ENCODE measurements at regions not wholly inside any gene's neighbourhood (a gene's known extent, or its start where the extent isn't known, plus 50 kb on each side); places are given as distances from the start of the nearest gene placed in this dataset.

DNA sequence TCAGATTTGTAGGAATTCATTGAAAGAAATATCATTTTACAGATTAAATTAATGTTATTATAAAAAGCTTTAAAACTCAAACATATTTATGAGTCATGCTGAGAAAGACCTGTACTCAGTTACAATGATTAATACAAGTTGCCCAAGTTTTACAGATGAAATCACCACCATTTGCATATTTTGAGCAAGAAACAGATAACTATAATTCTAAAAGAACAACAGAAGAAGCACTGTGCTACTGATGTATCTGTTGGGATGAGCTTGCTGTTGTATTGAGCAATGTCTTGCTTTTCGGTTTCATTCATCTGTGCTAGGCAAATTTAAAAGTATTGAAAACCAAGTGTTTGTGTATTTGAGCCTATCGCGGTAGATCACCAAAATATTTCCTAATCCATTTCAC lies 1589.1 kb upstream of the ZEB2 start:
- DNase-seq (ENCODE audit: low read depth, low spot score): no peak

DNA sequence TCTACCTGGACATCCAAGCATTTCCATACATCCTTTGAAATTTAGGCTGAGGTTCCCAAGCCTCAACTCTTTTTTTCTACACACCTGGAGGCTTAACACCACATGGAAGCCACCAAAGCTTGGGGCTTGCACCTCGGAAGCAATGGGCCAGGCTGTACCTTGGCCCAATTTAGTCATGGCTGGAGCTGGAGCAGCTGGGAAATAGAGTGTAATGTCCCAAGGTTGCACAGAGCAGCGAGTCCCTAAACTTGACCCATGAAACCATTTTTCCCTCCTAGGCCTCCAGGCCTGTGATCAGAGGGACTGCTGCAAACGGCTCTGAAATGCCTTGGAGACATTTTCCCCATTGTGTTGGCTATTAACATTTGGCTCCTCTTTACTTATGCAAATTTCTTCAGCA lies 1574.3 kb upstream of the ZEB2 start:
- no peak for DNase-seq (ENCODE audit: low read depth, low spot score)

DNA sequence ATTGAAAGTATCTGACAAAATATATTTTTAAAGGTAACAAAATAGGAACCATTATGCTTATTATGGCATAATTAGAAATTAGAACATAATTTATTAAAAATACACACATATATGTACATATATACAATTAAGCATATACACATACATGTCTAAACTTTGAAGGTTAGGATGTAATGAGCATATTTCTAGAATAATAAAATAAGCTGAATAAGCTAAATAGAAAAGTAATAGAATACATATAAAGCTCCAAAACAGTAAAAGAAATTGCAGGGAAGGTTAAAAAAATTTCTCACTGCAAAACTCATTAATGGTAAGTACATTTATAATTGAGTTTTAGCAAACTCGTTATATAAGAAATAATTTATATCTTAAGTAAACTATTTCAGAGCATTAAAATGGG lies 1561.5 kb upstream of the ZEB2 start:
- DNase-seq (ENCODE audit: low read depth, low spot score): no peak

DNA sequence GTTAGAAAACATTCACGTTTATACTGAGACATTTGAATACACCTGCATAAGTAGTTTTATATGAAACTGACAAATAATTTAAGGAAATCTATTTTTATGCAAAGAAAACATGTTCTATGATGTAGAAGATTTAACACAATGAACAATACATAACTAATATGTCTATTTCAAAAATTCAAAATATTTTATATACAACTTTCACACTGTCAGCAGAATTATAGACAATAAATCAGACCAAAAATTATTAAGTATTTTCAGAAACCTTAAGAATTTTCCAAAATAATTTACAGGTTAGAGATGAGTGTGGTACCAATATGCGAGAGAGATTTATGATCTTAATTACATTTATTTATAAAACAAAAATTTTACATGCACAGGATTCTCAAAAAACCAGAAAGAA lies 1561.0 kb upstream of the ZEB2 start:
- no peak for DNase-seq (ENCODE audit: low read depth, low spot score)

DNA sequence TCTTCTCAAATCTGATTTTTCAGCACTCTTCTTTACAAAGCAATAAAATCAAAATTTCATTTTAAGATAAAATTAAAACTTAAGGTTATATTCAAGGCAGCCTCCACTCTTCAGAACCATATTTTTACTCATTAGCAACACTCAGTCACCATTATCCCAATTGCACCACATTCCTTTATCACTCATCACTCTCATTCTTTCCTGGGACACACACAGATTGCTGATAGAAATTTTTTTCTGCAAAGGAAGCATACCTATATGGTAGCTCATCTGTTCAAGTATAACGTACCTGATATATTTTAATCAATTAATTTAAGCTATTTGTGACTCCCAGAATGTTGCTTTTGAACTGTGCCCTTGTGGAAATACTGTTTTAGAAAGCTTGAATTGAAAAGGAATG lies 1559.3 kb upstream of the ZEB2 start:
- DNase-seq (ENCODE audit: low read depth, low spot score): no peak

DNA sequence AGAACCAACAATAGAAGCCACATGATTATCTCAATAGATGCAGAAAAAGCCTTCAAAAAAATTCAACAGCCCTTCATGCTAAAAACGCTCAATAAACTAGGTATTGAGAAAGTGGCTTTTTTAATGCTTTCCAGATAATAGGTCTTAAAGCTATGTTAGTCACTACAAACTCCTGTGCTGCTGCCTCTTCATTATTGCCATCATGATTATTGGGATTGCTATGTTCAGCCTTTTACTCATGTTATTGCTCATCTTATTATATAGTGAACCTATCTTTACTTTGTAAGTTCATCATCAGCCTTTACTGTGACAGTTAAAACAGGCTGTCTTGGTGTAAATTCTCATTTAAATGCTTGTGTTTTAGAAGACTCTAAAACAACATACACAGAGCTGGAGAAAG lies 1557.2 kb upstream of the ZEB2 start:
- no peak for DNase-seq (ENCODE audit: low read depth, low spot score)

DNA sequence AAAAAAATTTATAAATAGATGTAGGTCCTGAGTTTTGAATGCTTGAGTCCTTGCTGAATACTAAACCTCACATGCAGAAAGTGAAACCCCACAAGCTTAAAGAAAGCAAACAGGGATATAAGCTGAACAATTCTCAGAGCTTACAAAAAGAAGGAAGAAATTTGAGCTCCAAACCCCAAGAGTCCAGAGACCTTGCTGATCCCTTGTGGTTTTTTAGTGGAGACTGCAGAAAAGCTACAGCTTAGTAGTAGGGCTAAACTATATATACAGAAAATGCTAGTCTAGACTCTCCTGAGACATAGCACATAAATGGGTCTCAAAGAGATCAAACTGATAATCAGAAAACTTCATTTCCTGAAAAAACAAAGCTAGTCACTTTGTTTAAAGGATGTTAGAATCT lies 1548.1 kb upstream of the ZEB2 start:
- no peak for DNase-seq (ENCODE audit: low read depth, low spot score)

DNA sequence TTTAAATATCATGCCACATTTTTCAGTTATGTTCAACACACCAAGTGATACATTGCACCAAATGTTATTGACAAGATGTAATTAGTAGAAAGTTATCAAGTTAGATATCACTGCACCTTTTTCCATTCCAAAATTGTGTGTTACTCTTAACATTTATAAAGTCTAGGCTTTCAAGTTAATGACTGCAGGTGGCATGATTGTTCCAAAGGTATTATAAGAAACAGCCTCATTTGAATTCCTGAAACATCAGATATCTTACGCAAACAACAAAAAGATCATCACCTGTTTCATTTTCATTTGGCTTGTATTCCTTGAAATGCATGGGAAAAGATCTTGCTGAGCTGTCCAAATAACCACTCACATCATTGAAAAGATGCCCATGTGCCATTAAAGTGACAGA lies 1528.2 kb upstream of the ZEB2 start:
- DNase-seq (ENCODE audit: low read depth, low spot score): no peak

DNA sequence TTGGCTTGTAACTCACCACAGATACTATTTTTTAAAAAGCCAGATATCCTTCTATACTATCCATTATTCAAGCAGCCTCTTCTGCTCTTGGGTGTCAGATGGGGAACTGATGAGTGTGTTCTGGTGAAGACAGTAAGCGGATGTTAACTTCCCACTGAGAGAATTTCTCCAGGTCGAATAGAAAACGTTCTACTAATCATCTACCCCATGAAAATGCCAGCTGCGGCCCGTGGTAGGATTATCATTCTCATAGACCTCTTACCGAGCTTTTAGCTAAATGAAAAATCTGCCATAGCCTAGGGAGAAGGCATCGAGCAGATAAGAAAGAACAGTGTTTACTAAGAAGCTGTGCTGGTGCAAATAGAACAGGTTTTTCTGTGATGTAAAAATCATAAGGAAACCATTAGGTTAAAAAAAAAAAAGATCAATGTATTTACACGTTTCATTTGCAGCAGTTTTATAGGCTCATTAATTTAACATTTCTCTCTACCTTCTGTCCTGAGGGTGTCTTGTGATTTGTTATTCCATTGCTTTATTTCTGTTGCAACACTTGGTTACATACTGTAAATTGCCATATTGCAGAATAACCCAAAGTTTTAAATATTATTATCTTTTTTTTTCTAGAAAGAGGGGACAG lies 1521.5 kb upstream of the ZEB2 start:
- no peak for DNase-seq (ENCODE audit: low read depth, low spot score)

DNA sequence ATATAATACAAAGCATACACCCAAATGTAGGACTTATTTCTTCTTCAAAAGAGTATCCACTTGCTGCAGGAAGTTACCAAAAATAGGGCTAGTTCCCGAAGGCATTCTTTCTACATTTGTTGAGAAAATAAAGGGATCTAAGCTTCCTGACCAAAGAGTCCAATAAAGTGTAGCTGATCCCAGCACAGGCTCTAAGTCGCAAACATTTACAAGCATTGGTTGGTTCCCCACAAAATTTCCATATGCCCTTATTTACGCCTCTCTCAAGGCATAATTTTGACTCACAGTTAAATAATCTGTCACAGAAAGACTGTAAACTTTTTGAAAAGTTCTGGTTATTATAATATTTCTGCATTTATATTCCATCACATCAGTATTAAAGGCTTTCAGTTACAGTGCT lies 1520.1 kb upstream of the ZEB2 start:
- no peak for DNase-seq (ENCODE audit: low read depth, low spot score)

DNA sequence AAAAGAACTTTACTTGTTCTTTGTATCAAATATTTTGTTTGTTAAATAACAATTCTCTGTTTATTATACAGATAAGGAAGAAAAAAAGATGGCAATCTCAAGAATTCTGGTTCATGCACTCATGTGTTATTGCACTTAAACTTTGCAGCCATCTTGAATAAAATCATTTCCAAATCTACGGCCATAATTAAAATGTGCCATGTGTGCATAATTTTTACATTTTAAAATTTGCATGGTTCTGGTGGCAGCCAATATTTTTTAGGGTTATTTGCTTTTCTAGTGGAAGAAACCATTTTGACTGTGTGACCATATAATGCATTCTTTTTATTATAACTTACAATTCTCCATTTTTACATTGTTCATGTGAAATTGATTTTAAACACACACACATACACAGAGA lies 1518.1 kb upstream of the ZEB2 start:
- no peak for DNase-seq (ENCODE audit: low read depth, low spot score)

DNA sequence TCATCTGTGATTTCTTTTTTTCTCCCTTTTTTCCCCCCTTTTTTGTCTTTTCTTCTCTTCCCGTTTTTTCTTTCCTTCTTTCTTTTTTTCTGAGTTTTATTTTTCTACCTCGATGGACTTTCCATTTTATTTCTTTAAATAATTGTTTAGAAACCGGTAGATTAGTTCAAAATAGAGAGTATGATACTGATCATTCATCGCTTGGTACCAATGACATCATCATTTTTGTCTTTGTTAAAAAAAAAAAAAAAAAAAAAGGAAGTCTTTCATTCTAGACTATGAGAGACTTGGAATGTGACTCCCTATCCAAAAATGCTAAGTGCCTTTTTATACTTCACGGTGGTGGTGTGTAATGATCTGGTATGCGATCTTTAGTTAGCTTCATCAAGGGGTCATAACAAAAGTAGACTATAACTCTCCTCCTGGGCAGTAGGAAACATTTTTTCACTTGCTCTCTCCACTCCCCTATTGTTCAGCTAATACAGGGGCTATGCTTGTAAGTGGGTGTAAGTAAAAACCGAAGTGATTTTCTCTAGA lies 1517.5 kb upstream of the ZEB2 start:
- no peak for DNase-seq (ENCODE audit: low read depth, low spot score)

DNA sequence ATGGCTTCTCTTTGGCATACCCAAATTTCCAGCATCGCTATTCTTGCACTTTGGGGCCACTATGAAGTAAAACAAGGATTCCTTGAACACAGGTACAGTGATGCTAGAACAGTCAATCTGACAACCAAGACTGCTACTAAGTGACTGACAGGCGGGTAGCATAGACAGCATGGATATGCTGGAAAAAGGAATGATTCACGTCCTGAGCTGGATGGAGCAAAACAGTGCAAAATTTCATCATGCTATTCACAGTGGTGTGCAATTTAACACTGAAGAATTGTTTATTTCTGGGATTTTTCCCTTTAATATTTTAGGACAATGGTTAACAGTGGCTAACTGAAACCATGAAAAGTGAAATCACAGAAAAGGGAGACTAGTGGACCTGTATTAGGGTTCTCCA lies 1511.2 kb upstream of the ZEB2 start:
- DNase-seq (ENCODE audit: low read depth, low spot score): no peak

DNA sequence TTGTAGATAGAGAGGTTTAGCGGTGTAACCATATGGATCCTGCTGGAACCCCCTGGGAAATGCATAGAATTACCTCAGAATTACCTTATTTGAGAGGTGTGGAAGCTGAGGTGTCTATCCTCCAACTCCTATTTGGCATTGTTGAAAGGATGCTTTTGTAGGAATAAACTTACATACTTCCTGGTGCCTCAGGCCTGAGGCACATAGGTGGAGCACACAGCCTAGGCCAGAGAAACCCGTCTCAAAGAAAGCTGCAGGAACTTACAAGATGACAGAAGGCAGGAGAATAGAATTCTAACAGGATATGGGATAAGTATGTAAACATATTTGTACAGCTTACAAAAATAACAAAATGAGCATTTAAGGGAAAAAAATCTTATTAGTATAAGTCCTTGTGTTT lies 1507.2 kb upstream of the ZEB2 start:
- no peak for DNase-seq (ENCODE audit: low read depth, low spot score)

DNA sequence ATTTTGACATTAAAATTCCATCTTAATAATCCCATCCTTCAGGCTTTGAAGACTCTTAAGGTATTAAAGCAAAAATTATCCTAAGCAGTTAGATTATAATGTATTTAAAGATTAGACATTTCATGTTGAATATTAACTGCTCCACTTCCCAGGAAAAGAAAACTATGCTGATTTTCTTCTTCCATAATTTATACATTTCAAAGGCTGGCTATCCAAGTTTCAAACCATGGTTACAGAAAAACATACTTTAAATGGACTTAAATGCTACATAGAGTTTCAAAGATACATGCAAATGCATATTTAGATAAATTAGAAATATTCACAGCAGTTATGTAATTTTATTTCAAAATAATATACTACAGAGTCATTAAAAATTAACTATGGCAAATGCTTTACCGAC lies 1505.6 kb upstream of the ZEB2 start:
- no peak for DNase-seq (ENCODE audit: low read depth, low spot score)

DNA sequence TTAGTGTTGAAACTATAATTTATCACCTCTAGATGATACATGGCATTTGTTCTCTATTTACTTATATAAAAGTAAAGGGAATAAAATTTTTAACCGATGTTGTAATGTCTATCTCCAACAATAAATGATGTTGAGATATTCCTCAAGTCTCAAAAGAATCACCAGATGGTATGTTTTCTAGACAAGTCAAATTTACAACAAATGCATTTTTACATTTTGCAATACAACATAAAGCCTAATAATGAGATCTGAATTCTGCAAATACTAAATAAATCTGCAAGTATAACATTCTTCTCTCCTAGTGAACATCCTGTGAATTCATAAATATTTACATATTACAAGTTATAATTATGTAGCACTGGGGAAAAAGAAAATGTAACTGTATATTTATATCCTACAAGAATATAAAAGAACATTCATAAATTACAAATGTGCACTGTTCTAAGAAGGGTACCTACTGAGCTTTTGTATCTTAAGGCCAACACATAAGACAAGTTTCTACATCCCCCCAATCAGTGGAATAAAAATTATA lies 1504.4 kb upstream of the ZEB2 start:
- no peak for DNase-seq (ENCODE audit: low read depth, low spot score)

DNA sequence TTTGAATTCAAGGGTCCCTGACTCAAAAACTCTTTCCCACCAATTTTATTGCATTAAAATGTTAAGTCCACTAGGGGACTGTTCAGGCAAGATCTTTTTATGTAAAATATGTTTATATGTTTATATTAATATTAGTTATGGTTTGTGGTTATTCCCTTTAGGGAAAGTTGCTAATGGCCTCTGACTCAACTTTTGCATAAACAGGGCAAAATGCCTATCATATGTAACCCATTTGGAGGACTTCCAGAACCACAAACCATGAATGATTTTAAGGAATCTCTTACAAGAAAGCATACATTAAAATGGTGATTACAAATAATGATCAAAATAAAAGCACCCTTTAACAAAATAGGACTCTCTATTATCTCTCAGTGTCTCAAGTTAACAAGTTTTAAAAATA lies 1484.5 kb upstream of the ZEB2 start:
- DNase-seq (ENCODE audit: low read depth, low spot score): no peak

DNA sequence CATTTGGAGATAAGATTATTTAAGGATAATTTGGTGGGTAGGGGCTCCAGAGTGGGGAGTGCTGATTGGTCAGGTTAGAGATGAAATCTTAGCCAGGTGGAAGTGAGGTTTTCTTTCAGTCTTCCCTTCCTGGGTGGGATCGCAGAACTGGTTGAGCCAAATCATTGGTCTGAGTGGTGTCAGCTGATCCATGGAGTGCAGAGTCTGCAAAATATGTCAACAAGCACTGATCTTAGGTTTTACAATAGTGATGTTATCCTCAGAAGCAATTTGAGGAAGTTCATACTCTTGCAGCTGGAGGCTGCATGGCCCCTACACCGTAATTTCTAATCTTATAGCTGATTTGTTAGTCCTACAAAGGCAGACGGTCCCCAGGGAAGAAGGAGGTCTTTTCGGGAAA lies 1483.4 kb upstream of the ZEB2 start:
- DNase-seq (ENCODE audit: low read depth, low spot score): no peak

DNA sequence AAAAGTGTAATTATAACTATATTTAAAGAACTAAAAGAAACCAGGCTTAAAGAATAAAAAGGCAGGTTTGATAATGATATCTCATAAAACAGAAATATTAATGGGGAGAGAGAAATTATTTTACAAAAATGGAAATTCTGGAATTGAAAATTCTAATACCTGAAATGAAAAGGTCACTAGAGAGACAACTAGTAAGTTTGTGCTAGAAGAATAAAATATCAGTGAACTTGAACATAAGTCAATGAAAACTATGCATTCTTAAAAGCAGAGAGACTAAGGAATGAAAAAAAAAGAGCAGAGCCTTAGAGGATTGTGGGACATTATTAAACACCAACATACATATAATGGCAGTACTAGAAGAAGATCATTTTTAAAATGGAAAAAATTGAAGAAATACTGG lies 1475.0 kb upstream of the ZEB2 start:
- DNase-seq (ENCODE audit: low read depth, low spot score): no peak

DNA sequence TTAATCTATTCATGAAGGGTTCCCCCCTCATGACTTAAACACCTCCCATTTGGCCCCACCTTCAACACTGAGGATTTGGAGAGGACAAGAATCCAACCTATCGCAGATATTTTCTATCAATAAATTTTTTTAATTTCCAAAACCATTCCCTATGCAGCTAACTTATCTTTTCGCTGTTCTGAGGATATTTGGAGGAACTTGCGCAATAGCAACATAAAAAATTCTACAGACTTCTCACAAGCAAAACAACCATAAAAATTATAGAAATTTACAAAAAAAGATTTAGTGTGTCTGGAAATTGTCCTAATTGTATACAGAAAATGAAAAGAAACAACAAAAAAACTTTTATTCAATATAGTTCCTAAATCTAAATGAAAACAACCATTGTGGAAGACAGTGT lies 1472.7 kb upstream of the ZEB2 start:
- DNase-seq (ENCODE audit: low read depth, low spot score): no peak

DNA sequence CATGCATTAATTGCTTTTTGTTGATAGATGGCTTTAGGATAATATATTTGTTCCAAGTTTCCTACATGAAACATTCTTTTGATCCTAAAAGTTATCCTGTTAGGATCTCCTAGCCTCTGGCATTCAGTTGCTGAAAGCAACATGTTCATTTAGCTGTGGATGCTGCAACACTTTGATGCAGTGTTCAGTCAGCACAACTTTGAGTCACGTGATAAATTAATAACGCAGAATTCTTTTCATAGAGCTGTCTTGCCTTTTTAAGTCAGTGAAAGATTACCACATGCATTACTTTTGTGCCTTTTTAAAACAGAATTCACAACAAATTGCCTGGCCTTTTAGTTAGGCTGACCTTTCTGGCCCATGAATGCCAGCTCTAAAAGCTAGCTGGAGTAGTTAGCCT lies 1467.9 kb upstream of the ZEB2 start:
- no peak for DNase-seq (ENCODE audit: low read depth, low spot score)

DNA sequence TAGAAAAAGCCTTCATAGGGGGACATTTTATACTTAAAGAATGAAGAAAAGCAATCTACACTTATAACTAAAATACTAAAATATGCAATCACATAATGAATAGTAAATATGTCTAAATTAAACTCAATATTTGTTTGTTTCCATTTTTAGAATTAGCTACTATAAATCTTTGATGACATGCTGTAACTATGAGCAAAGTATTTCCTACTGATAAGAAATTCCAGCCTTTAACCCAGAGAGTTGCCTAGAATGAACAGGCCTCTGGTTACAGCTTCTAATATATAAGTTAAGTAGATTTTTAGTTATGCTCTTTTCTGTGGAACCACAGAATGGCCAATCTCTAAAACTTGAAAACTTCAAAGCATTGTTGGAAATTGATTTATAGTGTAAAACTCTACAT lies 1465.6 kb upstream of the ZEB2 start:
- peak; percentile 15 for DNase-seq (ENCODE audit: low read depth, low spot score)

DNA sequence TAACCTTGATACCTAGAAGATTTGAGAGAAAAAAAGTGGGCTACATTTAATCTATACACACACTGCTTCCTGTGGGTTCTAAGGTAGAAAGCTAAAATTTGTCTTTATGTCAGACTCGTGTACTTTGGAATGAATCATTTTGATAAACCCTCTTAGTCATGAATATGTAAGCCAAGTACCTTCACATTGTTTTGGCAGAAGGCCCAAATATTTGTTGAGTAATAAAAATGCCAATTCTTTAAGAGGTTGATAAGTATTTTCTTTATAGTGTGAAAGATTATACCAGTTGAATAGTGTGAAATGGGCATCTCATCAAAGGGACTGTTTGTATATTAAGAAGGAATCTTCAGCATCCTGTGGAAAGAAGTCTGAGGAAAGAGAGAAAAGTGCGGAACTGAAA lies 1464.7 kb upstream of the ZEB2 start:
- peak; percentile 80 for DNase-seq (ENCODE audit: low read depth, low spot score)

DNA sequence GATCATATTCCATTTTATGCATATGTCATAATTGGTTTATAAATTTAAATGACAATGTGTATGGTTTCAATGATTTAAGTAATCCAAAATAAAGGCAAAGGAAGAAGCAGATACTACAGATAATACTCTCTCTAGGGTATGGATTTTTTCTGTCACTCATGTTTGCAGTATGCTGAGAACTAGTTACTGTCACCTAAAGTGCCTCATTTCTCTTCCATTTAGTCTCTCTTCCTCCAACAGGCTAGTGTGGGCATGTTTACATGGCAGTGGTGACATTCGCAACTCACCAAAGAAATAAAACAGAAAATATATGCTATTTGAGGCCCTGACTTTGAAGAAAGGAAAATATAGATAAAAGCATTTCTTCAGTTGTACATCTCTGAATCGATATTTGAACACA lies 1460.4 kb upstream of the ZEB2 start:
- DNase-seq (ENCODE audit: low read depth, low spot score): no peak
